ENCODE measurements at regions not wholly inside any gene's neighbourhood (a gene's known extent, or its start where the extent isn't known, plus 50 kb on each side); places are given as distances from the start of the nearest gene placed in this dataset.
"Not testable (repeated sequence)": the region's sequence is repeated elsewhere in the genome, so short reads cannot be mapped to it uniquely, and the experiment has no call there.

- DNase-seq; H3K9me3 Mint-ChIP-seq; H3K36me3 ChIP-seq (ENCODE audit: control insufficient read depth, insufficient read depth, low read length); ATAC-seq (ENCODE audit: low read depth in 2 of 2); H3K27ac ChIP-seq (ENCODE audit: insufficient read depth, low read length, poor library complexity, severe bottlenecking); H3K27me3 ChIP-seq (ENCODE audit: control insufficient read depth, insufficient read depth, low read length); H3K9me3 ChIP-seq (ENCODE audit: control insufficient read depth in 2 of 2, low read length in 2 of 2); H3K27me3 Mint-ChIP-seq; H3K4me3 ChIP-seq (ENCODE audit: low read depth, low read length): not testable (repeated sequence)
- Mint-ChIP-seq H3K4me3 (peak overlapping the region in 1 of 4 donors; percentile 48), H3K4me1 (peaks cover 36 to 84% (median 60%) of the 10 kb centered on the region in 4 donors), H3K36me3 (peaks cover 13% of the 10 kb centered on the region), H3K27ac (peak overlapping the region in 2 of 3 donors; percentile 36 to 88)
- peaks cover 23% of the 10 kb centered on the region for H3K4me1 ChIP-seq (ENCODE audit: control insufficient read depth, insufficient read depth, low read length, poor library complexity, severe bottlenecking)
Observed at GRCh38 chr18:46200178-46201055, 96.2 kb downstream of the HAUS1 start.

GRCh38 chr18:46204143-46204542 lies 100.0 kb downstream of the HAUS1 start:
- peaks cover 2% of the 10 kb centered on the region for H3K36me3 Mint-ChIP-seq
- peak overlapping the region; percentile 12 to 78 (median 57) for H3K27ac Mint-ChIP-seq
- H3K4me1 Mint-ChIP-seq = peaks cover 52 to 91% (median 66%) of the 10 kb centered on the region in 4 donors
- Histone ChIP-seq H3K4me1 (ENCODE audit: control insufficient read depth, insufficient read depth, low read length, poor library complexity, severe bottlenecking) (peaks cover 20% of the 10 kb centered on the region), H3K27me3 (ENCODE audit: control insufficient read depth, insufficient read depth, low read length) (no peaks in the 10 kb centered on the region), H3K36me3 (ENCODE audit: control insufficient read depth, insufficient read depth, low read length) (no peaks in the 10 kb centered on the region), H3K4me3 (ENCODE audit: low read depth, low read length) (no peak overlapping the region), H3K27ac (ENCODE audit: insufficient read depth, low read length, poor library complexity, severe bottlenecking) (no peak overlapping the region), H3K9me3 (ENCODE audit: control insufficient read depth in 2 of 2, low read length in 2 of 2) (no peaks in the 10 kb centered on the region)
- no peaks in the 10 kb centered on the region for H3K27me3 Mint-ChIP-seq
- peaks cover 0 to 1% (median 0%) of the 10 kb centered on the region in 7 donors for H3K9me3 Mint-ChIP-seq
- ATAC-seq (ENCODE audit: low read depth in 2 of 2) = no peak
- H3K4me3 Mint-ChIP-seq = peak overlapping the region in 1 of 4 donors; percentile 2
- no peak for DNase-seq

GRCh38 chr18:46207985-46208384 lies 103.8 kb downstream of the HAUS1 start:
- H3K4me3 ChIP-seq (ENCODE audit: low read depth, low read length) = no peak overlapping the region
- H3K27ac Mint-ChIP-seq = peak overlapping the region in 2 of 3 donors; percentile 1 to 12
- no peaks in the 10 kb centered on the region for H3K27me3 Mint-ChIP-seq
- peaks cover 0 to 2% (median 0%) of the 10 kb centered on the region in 7 donors for H3K9me3 Mint-ChIP-seq
- H3K4me3 Mint-ChIP-seq = peak overlapping the region in 2 of 4 donors; percentile 22 to 32
- ATAC-seq (ENCODE audit: low read depth in 2 of 2) = no peak
- no peaks in the 10 kb centered on the region for H3K36me3 ChIP-seq (ENCODE audit: control insufficient read depth, insufficient read depth, low read length)
- H3K36me3 Mint-ChIP-seq = peaks cover 9% of the 10 kb centered on the region
- H3K27ac ChIP-seq (ENCODE audit: insufficient read depth, low read length, poor library complexity, severe bottlenecking) = no peak overlapping the region
- no peaks in the 10 kb centered on the region for H3K27me3 ChIP-seq (ENCODE audit: control insufficient read depth, insufficient read depth, low read length)
- peaks cover 30% of the 10 kb centered on the region for H3K4me1 ChIP-seq (ENCODE audit: control insufficient read depth, insufficient read depth, low read length, poor library complexity, severe bottlenecking)
- no peak for DNase-seq
- H3K9me3 ChIP-seq (ENCODE audit: control insufficient read depth in 2 of 2, low read length in 2 of 2) = no peaks in the 10 kb centered on the region
- peaks cover 59 to 92% (median 67%) of the 10 kb centered on the region in 4 donors for H3K4me1 Mint-ChIP-seq

DNA sequence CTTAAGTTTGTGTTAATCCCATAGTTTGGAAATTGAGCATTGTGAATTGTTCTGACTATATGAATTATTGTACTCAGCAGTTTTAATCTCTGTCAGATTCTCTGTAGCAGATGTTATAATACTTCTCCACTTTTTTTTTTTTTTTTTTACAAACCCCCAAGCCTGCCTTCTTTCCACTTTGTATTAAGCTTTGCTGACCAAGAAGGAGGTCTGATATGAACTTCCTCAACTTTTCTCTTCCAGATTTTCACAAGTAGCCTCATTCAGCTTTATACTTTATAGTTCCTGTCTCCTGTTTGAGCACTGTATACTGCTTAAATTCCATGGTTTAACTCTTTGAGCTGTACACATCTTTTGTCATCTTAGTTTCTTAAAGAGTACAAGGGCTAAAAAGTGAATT lies 105.0 kb downstream of the HAUS1 start:
- Histone ChIP-seq H3K4me1 (ENCODE audit: control insufficient read depth, insufficient read depth, low read length, poor library complexity, severe bottlenecking) (peaks cover 35% of the 10 kb centered on the region), H3K27ac (ENCODE audit: insufficient read depth, low read length, poor library complexity, severe bottlenecking) (no peak overlapping the region)

GRCh38 chr18:46211816-46212215 lies 107.6 kb downstream of the HAUS1 start:
- Mint-ChIP-seq H3K27ac (peak overlapping the region; percentile 0 to 72 (median 66)), H3K4me1 (peaks cover 50 to 88% (median 72%) of the 10 kb centered on the region in 4 donors), H3K9me3 (peaks cover 0 to 2% (median 0%) of the 10 kb centered on the region in 7 donors), H3K36me3 (peaks cover 16% of the 10 kb centered on the region), H3K27me3 (no peaks in the 10 kb centered on the region), H3K4me3 (peak overlapping the region; percentile 23 to 74 (median 42))
- peak in 1 of 3 donors; percentile 41 for DNase-seq
- Histone ChIP-seq H3K27ac (ENCODE audit: insufficient read depth, low read length, poor library complexity, severe bottlenecking) (peak overlapping the region; percentile 53), H3K4me1 (ENCODE audit: control insufficient read depth, insufficient read depth, low read length, poor library complexity, severe bottlenecking) (peaks cover 32% of the 10 kb centered on the region), H3K27me3 (ENCODE audit: control insufficient read depth, insufficient read depth, low read length) (no peaks in the 10 kb centered on the region), H3K9me3 (ENCODE audit: control insufficient read depth in 2 of 2, low read length in 2 of 2) (no peaks in the 10 kb centered on the region), H3K4me3 (ENCODE audit: low read depth, low read length) (peak overlapping the region; percentile 59), H3K36me3 (ENCODE audit: control insufficient read depth, insufficient read depth, low read length) (peaks cover 11% of the 10 kb centered on the region)
- no peak for ATAC-seq (ENCODE audit: low read depth in 2 of 2)

More for the DNA sequence above, 105.0 kb downstream of the HAUS1 start:
- Histone ChIP-seq H3K9me3 (ENCODE audit: control insufficient read depth in 2 of 2, low read length in 2 of 2) (no peaks in the 10 kb centered on the region), H3K36me3 (ENCODE audit: control insufficient read depth, insufficient read depth, low read length) (no peaks in the 10 kb centered on the region), H3K4me3 (ENCODE audit: low read depth, low read length) (no peak overlapping the region), H3K27me3 (ENCODE audit: control insufficient read depth, insufficient read depth, low read length) (no peaks in the 10 kb centered on the region)
- no peak for DNase-seq
- Mint-ChIP-seq H3K9me3 (peaks cover 0 to 2% (median 0%) of the 10 kb centered on the region in 7 donors), H3K36me3 (peaks cover 9% of the 10 kb centered on the region), H3K27me3 (no peaks in the 10 kb centered on the region), H3K27ac (peak overlapping the region; percentile 38 to 61 (median 45)), H3K4me3 (no peak overlapping the region), H3K4me1 (peaks cover 55 to 89% (median 65%) of the 10 kb centered on the region in 4 donors)
- no peak for ATAC-seq (ENCODE audit: low read depth in 2 of 2)

- no peak for DNase-seq
- H3K4me3 ChIP-seq (ENCODE audit: low read depth, low read length) = peak overlapping the region; percentile 59
Observed at GRCh38 chr18:46212398-46212797, 108.2 kb downstream of the HAUS1 start.

DNA sequence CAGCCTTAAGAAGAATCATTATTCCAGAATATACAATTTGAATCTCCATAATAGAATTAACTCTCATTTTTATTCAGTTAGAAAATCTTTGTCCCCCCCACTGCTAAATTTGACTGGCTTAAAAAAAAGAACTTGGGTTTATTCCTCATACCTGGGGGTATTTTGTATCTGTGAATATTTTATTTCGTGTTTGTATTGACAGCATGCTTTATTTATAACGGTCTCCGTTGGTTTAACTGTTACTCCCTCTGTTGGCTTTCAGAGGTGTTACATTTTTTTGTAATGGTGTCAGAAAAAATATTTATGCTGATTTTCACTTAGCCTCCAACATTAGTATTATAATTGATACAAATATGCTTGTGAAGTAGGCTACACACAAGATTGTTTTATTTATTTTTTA lies 109.1 kb downstream of the HAUS1 start:
- ATAC-seq (ENCODE audit: low read depth in 2 of 2) = peak in 1 of 2 donors; percentile 36
- H3K4me3 ChIP-seq (ENCODE audit: low read depth, low read length) = peak overlapping the region; percentile 34
- H3K9me3 Mint-ChIP-seq = peaks cover 0 to 2% (median 0%) of the 10 kb centered on the region in 7 donors
- no peak overlapping the region for H3K27ac ChIP-seq (ENCODE audit: insufficient read depth, low read length, poor library complexity, severe bottlenecking)
- H3K9me3 ChIP-seq (ENCODE audit: control insufficient read depth in 2 of 2, low read length in 2 of 2) = no peaks in the 10 kb centered on the region
- peaks cover 18% of the 10 kb centered on the region for H3K36me3 ChIP-seq (ENCODE audit: control insufficient read depth, insufficient read depth, low read length)
- H3K4me1 ChIP-seq (ENCODE audit: control insufficient read depth, insufficient read depth, low read length, poor library complexity, severe bottlenecking) = peaks cover 32% of the 10 kb centered on the region
- peak in 2 of 3 donors; percentile 34 to 44 for DNase-seq
- peaks cover 17% of the 10 kb centered on the region for H3K36me3 Mint-ChIP-seq
- H3K27ac Mint-ChIP-seq = peak overlapping the region in 1 of 3 donors; percentile 23
- peaks cover 57 to 90% (median 78%) of the 10 kb centered on the region in 4 donors for H3K4me1 Mint-ChIP-seq
- H3K27me3 ChIP-seq (ENCODE audit: control insufficient read depth, insufficient read depth, low read length) = no peaks in the 10 kb centered on the region
- no peaks in the 10 kb centered on the region for H3K27me3 Mint-ChIP-seq
- no peak overlapping the region for H3K4me3 Mint-ChIP-seq

More at GRCh38 chr18:46212398-46212797, 108.2 kb downstream of the HAUS1 start:
- Mint-ChIP-seq H3K4me3 (peak overlapping the region in 2 of 4 donors; percentile 23 to 49), H3K36me3 (peaks cover 16% of the 10 kb centered on the region), H3K9me3 (peaks cover 0 to 2% (median 0%) of the 10 kb centered on the region in 7 donors), H3K4me1 (peaks cover 56 to 90% (median 77%) of the 10 kb centered on the region in 4 donors), H3K27me3 (no peaks in the 10 kb centered on the region), H3K27ac (peak overlapping the region in 1 of 3 donors; percentile 66)
- Histone ChIP-seq H3K36me3 (ENCODE audit: control insufficient read depth, insufficient read depth, low read length) (peaks cover 16% of the 10 kb centered on the region), H3K27ac (ENCODE audit: insufficient read depth, low read length, poor library complexity, severe bottlenecking) (peak overlapping the region; percentile 53), H3K4me1 (ENCODE audit: control insufficient read depth, insufficient read depth, low read length, poor library complexity, severe bottlenecking) (peaks cover 32% of the 10 kb centered on the region), H3K9me3 (ENCODE audit: control insufficient read depth in 2 of 2, low read length in 2 of 2) (no peaks in the 10 kb centered on the region), H3K27me3 (ENCODE audit: control insufficient read depth, insufficient read depth, low read length) (no peaks in the 10 kb centered on the region)
- no peak for ATAC-seq (ENCODE audit: low read depth in 2 of 2)

Data from CD4-positive, CD25-positive, alpha-beta regulatory T cell (primary cell).